ENCODE measurements at regions not wholly inside any gene's neighbourhood (a gene's known extent, or its start where the extent isn't known, plus 50 kb on each side); places are given as distances from the start of the nearest gene placed in this dataset.
"Not testable (repeated sequence)": the region's sequence is repeated elsewhere in the genome, so short reads cannot be mapped to it uniquely, and the experiment has no call there.

DNA sequence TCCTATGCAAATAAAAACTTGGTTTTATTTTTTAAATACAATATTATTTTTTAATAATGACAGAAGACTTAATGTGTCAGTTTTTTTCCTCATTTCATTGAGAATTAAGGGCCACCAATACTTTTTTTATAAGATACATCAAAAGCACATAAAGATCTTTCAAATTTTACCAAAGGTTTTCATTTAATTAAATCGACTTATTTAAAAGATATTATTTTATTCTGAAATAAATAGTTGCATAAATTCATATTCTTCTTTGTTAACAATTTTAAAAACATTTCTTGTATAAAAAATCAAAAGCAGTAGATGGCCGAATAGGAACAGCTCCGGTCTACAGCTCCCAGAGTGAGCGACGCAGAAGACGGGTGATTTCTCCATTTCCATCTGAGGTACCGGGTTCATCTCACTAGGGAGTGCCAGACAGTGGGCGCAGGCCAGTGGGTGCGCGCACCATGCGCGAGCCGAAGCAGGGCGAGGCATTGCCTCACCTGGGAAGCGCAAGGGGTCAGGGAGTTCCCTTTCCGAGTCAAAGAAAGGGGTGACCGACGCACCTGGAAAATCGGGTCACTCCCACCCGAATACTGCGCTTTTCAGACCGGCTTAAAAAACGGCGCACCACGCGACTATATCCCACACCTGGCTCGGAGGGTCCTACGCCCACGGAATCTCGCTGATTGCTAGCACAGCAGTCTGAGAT, 374.6 kb upstream of the NPVF start:
- DNase-seq = not testable (repeated sequence)

DNA sequence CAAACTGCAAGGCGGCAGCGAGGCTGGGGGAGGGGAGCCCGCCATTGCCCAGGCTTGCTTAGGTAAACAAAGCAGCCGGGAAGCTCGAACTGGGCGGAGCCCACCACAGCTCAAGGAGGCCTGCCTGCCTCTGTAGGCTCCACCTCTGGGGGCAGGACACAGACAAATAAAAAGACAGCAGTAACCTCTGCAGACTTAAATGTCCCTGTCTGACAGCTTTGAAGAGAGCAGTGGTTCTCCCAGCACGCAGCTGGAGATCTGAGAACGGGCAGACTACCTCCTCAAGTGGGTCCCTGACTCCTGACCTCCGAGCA, 375.1 kb upstream of the NPVF start:
- DNase-seq = not testable (repeated sequence)

GRCh38 chr7:25611196-25611595, 382.9 kb upstream of the NPVF start:
- peak; percentile 38 for DNase-seq

GRCh38 chr7:25613912-25614311, 385.6 kb upstream of the NPVF start:
- DNase-seq = no peak

- DNase-seq = no peak
Measured at GRCh38 chr7:25614415-25614814, 386.1 kb upstream of the NPVF start.

DNA sequence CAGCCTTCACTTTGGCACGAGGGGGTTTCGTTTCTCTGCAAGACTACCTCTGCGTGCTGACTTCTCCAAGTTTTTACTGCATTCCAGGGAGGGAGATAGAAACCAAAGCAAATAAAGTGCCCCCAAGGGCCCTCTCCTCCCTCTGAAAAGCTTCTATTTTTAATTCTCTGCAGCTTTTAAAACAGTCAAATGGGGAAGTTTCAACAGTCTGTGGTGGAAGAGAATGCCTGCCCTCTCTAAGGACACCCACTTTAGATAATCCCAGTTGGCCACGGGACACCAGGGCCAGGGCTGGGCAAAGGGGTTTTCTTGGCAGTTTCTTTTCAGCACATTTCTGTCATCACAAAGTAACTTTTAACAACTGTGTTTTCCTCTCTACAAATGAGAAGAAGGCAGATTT, 386.7 kb upstream of the NPVF start:
- peak; percentile 63 for DNase-seq

DNA sequence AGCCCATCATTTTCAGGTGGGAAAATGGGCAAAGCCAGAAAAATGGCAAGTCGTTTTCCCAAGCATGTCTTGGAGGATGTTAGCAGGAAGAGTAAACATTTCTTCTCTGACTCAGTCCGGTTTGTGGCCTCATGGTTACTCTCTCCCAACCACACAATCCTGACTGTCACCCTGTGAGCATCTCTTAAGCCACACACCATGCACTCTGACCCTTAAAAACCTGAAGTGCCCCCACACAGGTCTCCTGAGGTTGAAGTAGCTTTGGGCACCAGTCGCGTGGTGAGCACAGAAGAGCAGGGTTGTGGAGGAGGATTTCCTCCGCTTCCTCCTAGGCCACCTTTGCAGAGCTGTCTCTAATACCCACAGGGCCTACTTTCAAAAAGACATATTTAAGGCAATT, 387.3 kb upstream of the NPVF start:
- peak; percentile 18 for DNase-seq

GRCh38 chr7:25617214-25617613, 388.9 kb upstream of the NPVF start:
- no peak for DNase-seq

GRCh38 chr7:25617673-25618072, 389.4 kb upstream of the NPVF start:
- DNase-seq = no peak

- no peak for DNase-seq
Measured at GRCh38 chr7:25619381-25619780, 391.1 kb upstream of the NPVF start.

- no peak for DNase-seq
Measured at GRCh38 chr7:25619963-25620799, 391.9 kb upstream of the NPVF start.

DNA sequence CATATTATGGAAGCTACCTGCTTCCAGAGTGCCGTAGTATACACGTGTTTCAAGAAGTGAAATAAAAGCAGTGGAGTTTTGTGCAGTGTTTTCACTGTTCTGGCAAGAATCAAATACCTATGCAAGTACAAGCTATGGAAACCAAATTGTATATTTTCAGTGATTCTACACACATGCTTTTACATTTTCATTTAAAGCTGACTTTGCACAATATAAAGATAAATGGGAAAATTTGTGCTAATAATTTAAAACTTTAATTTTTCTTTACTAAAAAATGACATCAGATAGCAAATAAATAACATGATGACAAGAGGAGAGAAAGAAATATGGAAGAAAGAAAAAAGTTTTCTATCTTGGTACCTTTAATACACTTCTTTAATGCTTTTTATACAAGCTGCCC, 393.7 kb upstream of the NPVF start:
- no peak for DNase-seq

GRCh38 chr7:25622695-25623094, 394.4 kb upstream of the NPVF start:
- DNase-seq = peak; percentile 45

DNA sequence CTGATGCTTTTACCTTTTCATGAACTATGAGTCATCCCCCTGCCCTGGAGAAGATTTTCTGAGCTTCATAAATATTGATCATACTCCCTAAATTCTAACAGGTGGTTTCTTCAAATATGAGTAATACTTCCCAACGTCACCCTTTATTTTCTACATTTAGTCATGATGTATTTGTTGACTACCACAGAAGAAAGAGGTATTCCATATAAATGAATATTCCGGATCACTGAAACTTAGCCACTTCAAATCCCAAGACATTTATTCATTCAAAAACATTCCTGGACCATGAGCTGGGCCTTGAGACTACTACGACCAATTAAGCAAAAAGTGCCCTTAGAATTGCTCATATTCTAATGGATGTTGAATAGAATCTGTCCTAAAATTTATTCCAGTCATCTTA, 395.8 kb upstream of the NPVF start:
- DNase-seq = peak; percentile 49

GRCh38 chr7:25624833-25625232, 396.5 kb upstream of the NPVF start:
- DNase-seq = peak; percentile 46

DNA sequence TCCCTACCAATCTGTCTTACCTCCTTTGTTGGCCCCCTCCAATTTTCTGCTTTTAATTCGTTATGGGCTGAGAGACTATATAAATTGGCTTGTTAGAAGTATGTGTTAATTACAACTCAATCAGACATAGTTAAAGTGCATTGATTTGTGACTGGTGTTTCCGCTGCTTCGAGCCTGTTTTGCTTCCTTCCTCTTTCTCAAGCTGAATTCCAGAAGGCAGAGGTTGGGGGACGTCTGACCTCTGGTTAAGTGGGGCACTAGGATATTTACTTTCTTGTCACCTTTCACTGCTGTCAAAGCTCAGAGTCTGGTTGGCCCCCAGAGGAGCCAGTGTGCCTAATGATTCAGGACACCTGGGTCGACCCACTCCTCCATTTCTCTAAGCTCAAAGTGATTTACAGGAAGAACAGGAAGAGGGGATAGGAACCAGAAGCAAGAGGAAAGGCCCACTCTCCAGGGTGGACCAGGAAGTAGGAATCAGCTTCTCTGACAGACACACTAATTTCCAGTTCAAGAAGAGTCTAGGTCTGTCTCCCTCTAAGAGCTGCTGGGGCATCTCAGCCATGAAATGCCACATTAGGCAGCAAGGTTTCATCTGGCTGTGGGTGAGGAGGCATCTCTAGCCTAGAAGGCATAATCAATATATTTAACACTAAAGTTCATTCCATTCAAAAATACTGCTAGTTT, 397.2 kb upstream of the NPVF start:
- no peak for DNase-seq

DNA sequence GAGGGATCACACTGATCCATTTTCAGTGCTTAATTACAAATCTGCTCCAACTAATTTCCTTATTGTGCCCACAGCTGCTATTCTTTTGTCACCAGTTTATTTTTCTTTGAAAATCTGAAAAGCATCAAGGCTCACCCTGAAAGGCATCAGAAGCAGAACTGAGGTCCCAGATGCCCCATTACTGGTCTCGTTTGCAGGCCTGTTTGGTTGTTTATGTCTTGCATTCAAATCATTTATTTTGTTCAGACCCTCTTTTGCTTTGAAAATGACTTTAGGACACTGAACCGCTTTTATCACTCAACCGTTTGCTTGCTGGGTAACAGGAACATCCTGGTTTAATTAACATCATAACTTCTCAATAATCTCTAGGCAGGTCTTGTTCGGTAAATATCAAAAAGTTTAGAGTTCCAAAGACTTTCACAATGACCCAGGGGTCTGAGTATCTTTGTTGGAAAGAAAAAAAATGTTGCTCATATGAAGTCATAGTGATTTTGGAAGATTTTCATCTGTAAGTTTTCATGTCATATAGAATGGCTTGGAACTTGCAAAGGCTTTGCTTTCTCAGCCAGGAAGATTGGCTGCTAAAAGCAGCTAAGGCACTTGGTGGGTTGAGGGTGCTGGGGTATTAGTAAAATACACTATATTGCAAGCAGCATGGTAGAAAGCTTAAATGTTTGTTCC, 398.3 kb upstream of the NPVF start:
- DNase-seq = no peak

DNA sequence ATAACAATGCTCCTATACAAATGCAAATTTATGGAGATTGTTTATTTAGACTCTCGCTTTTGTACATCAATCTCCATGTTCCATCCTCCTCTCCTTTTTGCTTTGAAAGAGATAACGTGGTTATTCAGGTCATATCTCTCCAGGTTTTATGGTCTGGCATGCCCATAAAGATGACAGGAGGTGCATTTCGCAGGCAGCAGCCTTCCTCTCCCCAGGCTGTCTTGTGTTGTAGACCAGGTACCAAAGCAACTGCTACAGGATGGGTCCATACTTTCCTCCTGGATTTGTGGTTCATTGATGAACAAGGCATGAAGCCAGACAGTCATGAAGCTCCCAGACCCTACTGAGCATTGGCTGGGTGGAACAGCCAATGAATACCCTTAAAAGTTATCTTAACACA, 400.2 kb upstream of the NPVF start:
- DNase-seq = no peak

GRCh38 chr7:25632616-25633015, 404.3 kb upstream of the NPVF start:
- DNase-seq = peak; percentile 14

DNA sequence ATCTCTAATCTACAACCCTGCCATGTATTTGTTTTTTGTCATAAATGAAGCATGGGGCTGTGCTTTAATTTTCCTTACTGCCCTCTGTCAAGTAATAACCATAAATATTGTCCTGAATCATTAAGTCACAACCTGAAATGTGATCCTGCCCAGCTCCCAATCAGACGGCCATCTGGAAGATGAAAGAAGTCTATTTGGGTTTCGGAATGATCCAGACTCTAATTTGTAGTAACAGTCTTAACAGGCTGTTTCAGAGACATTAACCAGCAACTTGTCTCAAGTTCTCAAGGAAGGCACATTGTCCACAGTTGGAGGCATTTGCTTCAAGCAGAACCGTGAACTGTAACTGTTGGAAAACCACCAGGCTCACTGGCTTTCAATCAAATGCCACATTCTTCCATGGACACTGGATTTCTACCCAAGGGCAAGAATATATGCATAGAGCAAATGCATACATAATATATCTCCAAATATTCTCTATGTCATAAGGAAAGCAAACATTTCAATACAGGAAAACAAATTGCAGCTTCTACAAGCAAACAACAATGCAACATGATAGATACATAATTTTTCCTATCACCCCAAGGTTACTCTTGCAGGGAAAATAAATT, 405.2 kb upstream of the NPVF start:
- no peak for DNase-seq

GRCh38 chr7:25636168-25636567, 407.9 kb upstream of the NPVF start:
- no peak for DNase-seq

DNA sequence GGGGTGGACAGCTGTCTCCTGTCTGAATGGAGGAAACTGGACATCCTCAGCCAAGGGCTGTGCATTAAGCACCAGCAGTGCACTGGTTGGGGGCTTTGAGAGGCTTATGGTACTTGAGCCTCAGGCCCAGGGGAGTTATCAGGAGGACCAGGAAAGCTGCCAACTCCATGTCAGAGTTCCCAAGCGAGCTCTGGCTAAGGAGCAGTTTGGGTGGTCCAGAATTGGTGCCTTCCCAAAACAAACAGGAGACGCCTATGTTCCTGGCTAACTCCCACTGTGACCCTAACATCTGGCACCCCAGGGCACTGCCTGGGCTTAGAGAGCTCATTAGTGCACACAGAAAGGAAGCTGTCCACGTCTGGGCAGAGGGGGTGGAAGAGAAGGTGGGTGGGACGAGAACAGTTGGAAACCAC, 408.6 kb upstream of the NPVF start:
- DNase-seq = peak; percentile 28

DNA sequence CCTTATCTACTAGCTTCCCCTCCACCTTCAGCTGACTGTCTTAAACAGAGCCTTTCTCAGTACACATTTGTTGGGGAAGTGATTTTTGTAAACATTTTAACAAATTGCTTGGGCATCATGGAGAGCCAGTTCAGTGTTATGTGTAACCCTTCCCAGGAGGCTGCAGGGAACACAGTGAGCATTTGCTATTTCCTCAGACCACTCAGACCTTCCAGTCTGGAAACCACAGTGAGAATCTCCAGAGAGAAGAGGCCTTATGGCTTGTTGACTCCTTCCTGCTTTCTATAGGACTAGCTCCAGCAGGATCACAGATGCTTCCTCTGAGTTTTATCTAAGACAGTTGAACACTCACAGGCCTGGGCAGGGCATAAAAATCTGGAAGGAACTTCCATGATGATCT, 409.8 kb upstream of the NPVF start:
- DNase-seq = no peak

Data from fibroblast of skin of scalp (primary cell).